ENCODE measurements at regions not wholly inside any gene's neighbourhood (a gene's known extent, or its start where the extent isn't known, plus 50 kb on each side); places are given as distances from the start of the nearest gene placed in this dataset.

GRCh38 chr5:39794513-39795210 lies 369.9 kb upstream of the DAB2 start:
- intact Hi-C loops (cut with micrococcal nuclease) = no loop called here
- H3K4me1 Mint-ChIP-seq (ENCODE audit: low read depth) = no peaks in the 10 kb centered on the region
- no peaks in the 10 kb centered on the region for H3K9me3 Mint-ChIP-seq
- H3K27me3 Mint-ChIP-seq = no peaks in the 10 kb centered on the region
- no peak overlapping the region for H3K27ac Mint-ChIP-seq
- no peak overlapping the region for H3K4me3 Mint-ChIP-seq
- H3K36me3 Mint-ChIP-seq (ENCODE audit: low read depth) = no peaks in the 10 kb centered on the region

GRCh38 chr5:39785410-39785809 lies 360.6 kb upstream of the DAB2 start:
- Mint-ChIP-seq H3K9me3 (peaks cover 16% of the 10 kb centered on the region), H3K4me3 (no peak overlapping the region)

GRCh38 chr5:39783756-39784421 lies 359.1 kb upstream of the DAB2 start:
- intact Hi-C loops (cut with micrococcal nuclease) = no loop called here
- peaks cover 3% of the 10 kb centered on the region for H3K27me3 Mint-ChIP-seq
- H3K36me3 Mint-ChIP-seq (ENCODE audit: low read depth) = no peaks in the 10 kb centered on the region
- H3K4me3 Mint-ChIP-seq = no peak overlapping the region
- peaks cover 16% of the 10 kb centered on the region for H3K9me3 Mint-ChIP-seq
- no peak overlapping the region for H3K27ac Mint-ChIP-seq
- no peaks in the 10 kb centered on the region for H3K4me1 Mint-ChIP-seq (ENCODE audit: low read depth)

More at GRCh38 chr5:39785410-39785809, 360.6 kb upstream of the DAB2 start:
- Mint-ChIP-seq H3K36me3 (ENCODE audit: low read depth) (no peaks in the 10 kb centered on the region), H3K4me1 (ENCODE audit: low read depth) (no peaks in the 10 kb centered on the region), H3K27me3 (peaks cover 2% of the 10 kb centered on the region), H3K27ac (no peak overlapping the region)
- intact Hi-C loops (cut with micrococcal nuclease) = no loop called here

- H3K4me1 Mint-ChIP-seq (ENCODE audit: low read depth) = no peaks in the 10 kb centered on the region
- intact Hi-C loops (cut with micrococcal nuclease) = no loop called here
- H3K9me3 Mint-ChIP-seq = no peaks in the 10 kb centered on the region
- no peak overlapping the region for H3K4me3 Mint-ChIP-seq
- H3K27ac Mint-ChIP-seq = no peak overlapping the region
- no peaks in the 10 kb centered on the region for H3K36me3 Mint-ChIP-seq (ENCODE audit: low read depth)
- H3K27me3 Mint-ChIP-seq = peaks cover 5% of the 10 kb centered on the region
These were observed 355.6 kb upstream of the DAB2 start for GRCh38 chr5:39780347-39780746.

GRCh38 chr5:39779831-39780230 lies 355.1 kb upstream of the DAB2 start:
- intact Hi-C loops (cut with micrococcal nuclease) = no loop called here
- Mint-ChIP-seq H3K27me3 (peaks cover 5% of the 10 kb centered on the region), H3K4me1 (ENCODE audit: low read depth) (no peaks in the 10 kb centered on the region), H3K4me3 (no peak overlapping the region), H3K27ac (no peak overlapping the region), H3K9me3 (no peaks in the 10 kb centered on the region), H3K36me3 (ENCODE audit: low read depth) (no peaks in the 10 kb centered on the region)

GRCh38 chr5:39775797-39776365 lies 351.1 kb upstream of the DAB2 start:
- Mint-ChIP-seq H3K27me3 (peaks cover 3% of the 10 kb centered on the region), H3K4me1 (ENCODE audit: low read depth) (no peaks in the 10 kb centered on the region), H3K4me3 (no peak overlapping the region), H3K27ac (no peak overlapping the region), H3K9me3 (no peaks in the 10 kb centered on the region), H3K36me3 (ENCODE audit: low read depth) (no peaks in the 10 kb centered on the region)
- intact Hi-C loops (cut with micrococcal nuclease) = no loop called here

GRCh38 chr5:39775086-39775796 lies 350.5 kb upstream of the DAB2 start:
- Mint-ChIP-seq H3K27me3 (peaks cover 3% of the 10 kb centered on the region), H3K9me3 (no peaks in the 10 kb centered on the region), H3K4me1 (ENCODE audit: low read depth) (no peaks in the 10 kb centered on the region), H3K4me3 (no peak overlapping the region), H3K36me3 (ENCODE audit: low read depth) (no peaks in the 10 kb centered on the region), H3K27ac (no peak overlapping the region)
- intact Hi-C loops (cut with micrococcal nuclease) = no loop called here

GRCh38 chr5:39774605-39775004 lies 349.8 kb upstream of the DAB2 start:
- intact Hi-C loops (cut with micrococcal nuclease) = no loop called here
- H3K27ac Mint-ChIP-seq = no peak overlapping the region
- H3K27me3 Mint-ChIP-seq = peaks cover 3% of the 10 kb centered on the region
- H3K4me1 Mint-ChIP-seq (ENCODE audit: low read depth) = no peaks in the 10 kb centered on the region
- H3K4me3 Mint-ChIP-seq = no peak overlapping the region
- H3K36me3 Mint-ChIP-seq (ENCODE audit: low read depth) = no peaks in the 10 kb centered on the region
- no peaks in the 10 kb centered on the region for H3K9me3 Mint-ChIP-seq

- intact Hi-C loops (cut with micrococcal nuclease) = no loop called here
- H3K27ac Mint-ChIP-seq = no peak overlapping the region
- peaks cover under 1% of the 10 kb centered on the region for H3K27me3 Mint-ChIP-seq
- no peaks in the 10 kb centered on the region for H3K4me1 Mint-ChIP-seq (ENCODE audit: low read depth)
- no peaks in the 10 kb centered on the region for H3K9me3 Mint-ChIP-seq
- H3K4me3 Mint-ChIP-seq = no peak overlapping the region
- H3K36me3 Mint-ChIP-seq (ENCODE audit: low read depth) = no peaks in the 10 kb centered on the region
These were observed 347.5 kb upstream of the DAB2 start for GRCh38 chr5:39772307-39772706.

GRCh38 chr5:39767916-39768315 lies 343.1 kb upstream of the DAB2 start:
- Mint-ChIP-seq H3K27me3 (no peaks in the 10 kb centered on the region), H3K36me3 (ENCODE audit: low read depth) (no peaks in the 10 kb centered on the region), H3K27ac (no peak overlapping the region), H3K9me3 (no peaks in the 10 kb centered on the region), H3K4me1 (ENCODE audit: low read depth) (no peaks in the 10 kb centered on the region), H3K4me3 (no peak overlapping the region)
- intact Hi-C loops (cut with micrococcal nuclease) = no loop called here

GRCh38 chr5:39765366-39765765 lies 340.6 kb upstream of the DAB2 start:
- intact Hi-C loops (cut with micrococcal nuclease) = no loop called here
- H3K36me3 Mint-ChIP-seq (ENCODE audit: low read depth) = no peaks in the 10 kb centered on the region
- no peak overlapping the region for H3K27ac Mint-ChIP-seq
- H3K9me3 Mint-ChIP-seq = no peaks in the 10 kb centered on the region
- no peaks in the 10 kb centered on the region for H3K27me3 Mint-ChIP-seq
- peaks cover 6% of the 10 kb centered on the region for H3K4me1 Mint-ChIP-seq (ENCODE audit: low read depth)
- H3K4me3 Mint-ChIP-seq = no peak overlapping the region

- H3K27ac Mint-ChIP-seq = no peak overlapping the region
- intact Hi-C loops (cut with micrococcal nuclease) = no loop called here
- no peak overlapping the region for H3K4me3 Mint-ChIP-seq
These were observed 338.0 kb upstream of the DAB2 start for GRCh38 chr5:39762761-39763160.

GRCh38 chr5:39761199-39761950 lies 336.6 kb upstream of the DAB2 start:
- Mint-ChIP-seq H3K36me3 (ENCODE audit: low read depth) (no peaks in the 10 kb centered on the region), H3K9me3 (no peaks in the 10 kb centered on the region), H3K27ac (no peak overlapping the region), H3K4me1 (ENCODE audit: low read depth) (peaks cover 8% of the 10 kb centered on the region), H3K27me3 (no peaks in the 10 kb centered on the region), H3K4me3 (no peak overlapping the region)
- intact Hi-C loops (cut with micrococcal nuclease) = no loop called here

More at GRCh38 chr5:39762761-39763160, 338.0 kb upstream of the DAB2 start:
- no peaks in the 10 kb centered on the region for H3K36me3 Mint-ChIP-seq (ENCODE audit: low read depth)
- H3K27me3 Mint-ChIP-seq = no peaks in the 10 kb centered on the region
- peaks cover 8% of the 10 kb centered on the region for H3K4me1 Mint-ChIP-seq (ENCODE audit: low read depth)
- H3K9me3 Mint-ChIP-seq = no peaks in the 10 kb centered on the region
